ENCODE measurements at regions not wholly inside any gene's neighbourhood (a gene's known extent, or its start where the extent isn't known, plus 50 kb on each side); places are given as distances from the start of the nearest gene placed in this dataset.
"Not testable (repeated sequence)": the region's sequence is repeated elsewhere in the genome, so short reads cannot be mapped to it uniquely, and the experiment has no call there.

GRCh38 chr2:106282462-106283170, 88.5 kb upstream of the UXS1 start:
- no peaks in the 10 kb centered on the region for H3K36me3 Mint-ChIP-seq (ENCODE audit: low read depth)
- peaks cover 5% of the 10 kb centered on the region for H3K27me3 Mint-ChIP-seq
- ATAC-seq (ENCODE audit: low read depth) = no peak
- no peak for TF ChIP-seq CTCF (IDR thresholded peaks at IDR 0.05)
- no peak overlapping the region for H3K4me3 Mint-ChIP-seq
- no peak overlapping the region for H3K27ac Mint-ChIP-seq
- ChIA-PET CTCF (no interaction called here), POLR2A (no interaction called here)
- H3K9me3 Mint-ChIP-seq = no peaks in the 10 kb centered on the region
- no peak for DNase-seq
- intact Hi-C loops (cut with micrococcal nuclease) = no loop called here
- H3K4me1 Mint-ChIP-seq = no peaks in the 10 kb centered on the region

- POLR2A ChIA-PET; DNase-seq; ATAC-seq (ENCODE audit: low read depth); H3K36me3 Mint-ChIP-seq (ENCODE audit: low read depth); CTCF ChIA-PET; H3K4me3 Mint-ChIP-seq; H3K27me3 Mint-ChIP-seq; H3K4me1 Mint-ChIP-seq; H3K27ac Mint-ChIP-seq; H3K9me3 Mint-ChIP-seq; intact Hi-C loops (cut with micrococcal nuclease): not testable (repeated sequence)
Measured at GRCh38 chr2:106281907-106282430, 87.9 kb upstream of the UXS1 start.

GRCh38 chr2:106280722-106281446, 86.8 kb upstream of the UXS1 start:
- POLR2A ChIA-PET = no interaction called here
- Mint-ChIP-seq H3K4me3 (no peak overlapping the region), H3K27ac (no peak overlapping the region), H3K9me3 (no peaks in the 10 kb centered on the region), H3K36me3 (ENCODE audit: low read depth) (no peaks in the 10 kb centered on the region), H3K27me3 (peaks cover 5% of the 10 kb centered on the region), H3K4me1 (no peaks in the 10 kb centered on the region)
- TF ChIP-seq CTCF (IDR thresholded peaks at IDR 0.05) = no peak
- DNase-seq (no peak), ATAC-seq (ENCODE audit: low read depth) (no peak)
- CTCF ChIA-PET = no interaction called here
- intact Hi-C loops (cut with micrococcal nuclease) = no loop called here

GRCh38 chr2:106280224-106280623, 86.1 kb upstream of the UXS1 start:
- Mint-ChIP-seq H3K4me3 (no peak overlapping the region), H3K4me1 (no peaks in the 10 kb centered on the region), H3K36me3 (ENCODE audit: low read depth) (no peaks in the 10 kb centered on the region), H3K27ac (no peak overlapping the region), H3K9me3 (no peaks in the 10 kb centered on the region), H3K27me3 (peaks cover 5% of the 10 kb centered on the region)
- ChIA-PET CTCF (no interaction called here), POLR2A (no interaction called here)
- no peak for ATAC-seq (ENCODE audit: low read depth)
- intact Hi-C loops (cut with micrococcal nuclease) = no loop called here
- no peak for DNase-seq
- no peak for TF ChIP-seq CTCF (IDR thresholded peaks at IDR 0.05)

- no peak overlapping the region for H3K27ac Mint-ChIP-seq
- TF ChIP-seq CTCF (IDR thresholded peaks at IDR 0.05) = no peak
- H3K4me3 Mint-ChIP-seq = no peak overlapping the region
- peaks cover 5% of the 10 kb centered on the region for H3K27me3 Mint-ChIP-seq
- H3K9me3 Mint-ChIP-seq = no peaks in the 10 kb centered on the region
- POLR2A ChIA-PET = no interaction called here
- intact Hi-C loops (cut with micrococcal nuclease) = no loop called here
- DNase-seq = no peak
- no peak for ATAC-seq (ENCODE audit: low read depth)
- CTCF ChIA-PET = no interaction called here
- H3K4me1 Mint-ChIP-seq = no peaks in the 10 kb centered on the region
- no peaks in the 10 kb centered on the region for H3K36me3 Mint-ChIP-seq (ENCODE audit: low read depth)
Measured at GRCh38 chr2:106278112-106278876, 84.2 kb upstream of the UXS1 start.

Measured in activated B cell treated with CpG ODN at 0.5 μM for 24 hours (primary cell).